Nephron (organoid): ENCODE measurements at regions not wholly inside any gene's neighbourhood (a gene's known extent, or its start where the extent isn't known, plus 50 kb on each side); places are given as distances from the start of the nearest gene placed in this dataset.

Experiments used
- H3K27ac Mint-ChIP-seq, 3 experiments: 2 replicates each; pipeline ENCODE4 v1.8.0; 2020; ENCODE audit warnings: mixed read lengths in 3 of 3, mild to moderate bottlenecking in 2 of 3, moderate library complexity in 1 of 3
- H3K27me3 Mint-ChIP-seq: 2 replicates; pipeline ENCODE4 v1.8.0; 2021; ENCODE audit warnings: low read depth, mild to moderate bottlenecking, moderate library complexity, mixed read lengths
- H3K36me3 Mint-ChIP-seq: 2 replicates; pipeline ENCODE4 v1.8.0; 2020; ENCODE audit warnings: low read depth, mixed read lengths
- H3K4me1 Mint-ChIP-seq: 2 replicates; pipeline ENCODE4 v1.8.0; 2020; ENCODE audit warnings: mixed read lengths
- H3K4me3 Mint-ChIP-seq, 3 experiments: 2 replicates each; pipeline ENCODE4 v1.8.0; 2020; ENCODE audit warnings: mild to moderate bottlenecking in 3 of 3, mixed read lengths in 3 of 3, moderate library complexity in 2 of 3
- H3K9me3 Mint-ChIP-seq: 2 replicates; pipeline ENCODE4 v1.8.0; 2020; ENCODE audit warnings: mixed read lengths
- TF ChIP-seq, protein P1 (sequence below), 3 experiments: fragments of 200-600 bp; sonication (generic); IDR thresholded peaks; one replicate each; pipeline ENCODE4 v1.5.0; 2021; ENCODE audit warnings: antibody characterized with exemption in 3 of 3; ENCODE audit not compliant: unreplicated experiment in 3 of 3

DNA sequence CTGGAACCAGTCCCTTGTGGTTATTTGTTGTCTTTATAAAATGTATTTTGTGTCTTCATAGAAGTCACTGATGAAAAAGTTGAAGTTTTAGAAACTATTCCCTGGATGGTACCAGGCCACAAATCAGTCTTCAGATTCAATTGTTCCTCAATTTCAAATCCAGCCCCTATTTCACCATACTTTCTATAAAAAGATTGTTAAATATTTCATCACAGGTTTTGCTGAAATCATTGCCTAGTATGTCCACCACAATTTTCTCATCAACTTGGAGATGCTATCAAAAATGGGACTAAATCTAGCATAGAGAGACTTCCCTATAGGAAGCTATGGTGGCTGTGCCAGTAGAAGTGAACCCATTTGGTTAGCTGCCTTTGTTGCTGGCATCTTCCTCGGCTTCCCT, 118.5 kb downstream of the RAB18 start:
- Mint-ChIP-seq H3K27ac (no peak overlapping the region), H3K9me3 (no peaks in the 10 kb centered on the region)

More for the DNA sequence above, 118.5 kb downstream of the RAB18 start:
- H3K4me3 Mint-ChIP-seq: no peak overlapping the region
- no peaks in the 10 kb centered on the region for H3K27me3 Mint-ChIP-seq
- H3K36me3 Mint-ChIP-seq: no peaks in the 10 kb centered on the region
- peaks cover 81% of the 10 kb centered on the region for H3K4me1 Mint-ChIP-seq
- TF ChIP-seq, protein P1, sequence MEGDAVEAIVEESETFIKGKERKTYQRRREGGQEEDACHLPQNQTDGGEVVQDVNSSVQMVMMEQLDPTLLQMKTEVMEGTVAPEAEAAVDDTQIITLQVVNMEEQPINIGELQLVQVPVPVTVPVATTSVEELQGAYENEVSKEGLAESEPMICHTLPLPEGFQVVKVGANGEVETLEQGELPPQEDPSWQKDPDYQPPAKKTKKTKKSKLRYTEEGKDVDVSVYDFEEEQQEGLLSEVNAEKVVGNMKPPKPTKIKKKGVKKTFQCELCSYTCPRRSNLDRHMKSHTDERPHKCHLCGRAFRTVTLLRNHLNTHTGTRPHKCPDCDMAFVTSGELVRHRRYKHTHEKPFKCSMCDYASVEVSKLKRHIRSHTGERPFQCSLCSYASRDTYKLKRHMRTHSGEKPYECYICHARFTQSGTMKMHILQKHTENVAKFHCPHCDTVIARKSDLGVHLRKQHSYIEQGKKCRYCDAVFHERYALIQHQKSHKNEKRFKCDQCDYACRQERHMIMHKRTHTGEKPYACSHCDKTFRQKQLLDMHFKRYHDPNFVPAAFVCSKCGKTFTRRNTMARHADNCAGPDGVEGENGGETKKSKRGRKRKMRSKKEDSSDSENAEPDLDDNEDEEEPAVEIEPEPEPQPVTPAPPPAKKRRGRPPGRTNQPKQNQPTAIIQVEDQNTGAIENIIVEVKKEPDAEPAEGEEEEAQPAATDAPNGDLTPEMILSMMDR (IDR thresholded peaks at IDR 0.05; ENCODE audit: unreplicated experiment in 3 of 3): no peak
